Sigmoid colon (tissue), 4 donors: ENCODE measurements at regions not wholly inside any gene's neighbourhood (a gene's known extent, or its start where the extent isn't known, plus 50 kb on each side); places are given as distances from the start of the nearest gene placed in this dataset.

Source experiments
- CTCF ChIP-seq, 4 experiments: fragments of 450-650 bp in 3 of 4; fragments of 200-600 bp in 1 of 4; IDR thresholded peaks; one replicate each; pipeline ENCODE4 v1.5.1; 2016 to 2019; ENCODE audit warnings: antibody characterized with exemption in 4 of 4, mild to moderate bottlenecking in 3 of 4, moderate library complexity in 2 of 4
- POLR2AphosphoS5 ChIP-seq, 4 donors: sonication (generic); formaldehyde crosslinking; IDR thresholded peaks; one replicate each; pipeline ENCODE4 v1.6.1; 2017; ENCODE audit warnings: antibody characterized with exemption in 4 of 4

GRCh38 chr1:25048728-25049127 lies 118.7 kb upstream of the RUNX3 start:
- no peak for TF ChIP-seq CTCF (IDR thresholded peaks at IDR 0.05)
- TF ChIP-seq POLR2AphosphoS5 (IDR thresholded peaks at IDR 0.05), result no peak
